ENCODE measurements at regions not wholly inside any gene's neighbourhood (a gene's known extent, or its start where the extent isn't known, plus 50 kb on each side); places are given as distances from the start of the nearest gene placed in this dataset.

DNA sequence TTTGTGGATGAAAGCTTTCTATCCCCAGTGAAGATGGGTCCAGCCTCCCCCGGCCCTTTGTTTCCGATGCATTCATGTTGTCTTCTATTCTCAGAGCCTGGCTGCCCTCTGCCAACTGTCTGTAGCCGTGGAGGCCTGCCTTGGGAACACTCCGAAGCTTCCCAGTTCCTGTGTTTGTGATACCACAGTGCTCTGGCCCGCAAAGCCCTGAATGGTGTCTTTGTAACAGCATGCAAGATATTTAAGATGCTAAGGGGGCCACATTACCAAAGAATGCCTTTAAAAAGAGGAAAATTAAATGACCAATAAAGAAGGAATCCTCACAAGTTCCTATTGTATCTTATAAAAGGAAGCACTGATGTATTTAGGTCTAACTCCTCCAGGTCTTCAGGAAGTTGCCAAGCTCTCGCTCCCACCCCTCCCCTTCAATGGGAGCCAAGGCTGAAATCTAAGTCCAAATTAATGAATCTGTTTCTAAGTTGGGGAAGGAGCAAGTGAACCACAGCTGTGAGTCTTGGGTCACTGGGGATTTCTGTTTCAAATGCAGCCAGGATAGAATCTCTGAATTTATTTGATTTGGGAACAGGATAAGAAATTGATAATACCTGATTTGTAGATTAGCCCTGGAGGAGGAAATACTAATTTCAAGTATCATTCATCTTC is 596.1 kb downstream of the QKI start:
- no peak for TF ChIP-seq CTCF (IDR thresholded peaks at IDR 0.05; ENCODE audit: control extremely low read depth, extremely low read depth, low read depth, missing control alignments)

DNA sequence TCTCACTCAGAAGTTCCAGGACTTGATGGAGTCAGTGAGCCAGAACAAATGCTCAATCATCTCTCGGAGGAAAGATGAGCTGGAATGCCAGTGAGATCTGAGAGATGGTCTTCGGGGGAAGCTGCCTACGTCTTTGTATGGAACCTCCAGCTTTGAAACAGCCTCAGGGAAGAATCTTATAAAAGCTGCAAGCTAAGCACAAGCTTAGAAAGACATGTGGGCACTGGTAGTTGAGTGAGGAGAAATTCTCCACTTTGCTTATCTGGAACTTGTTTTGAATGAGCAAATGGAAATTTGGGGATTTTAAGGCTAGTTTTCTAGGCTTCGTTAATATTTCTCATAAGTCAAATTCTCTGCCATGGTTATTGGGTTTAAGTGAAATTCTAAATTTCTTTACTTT is 594.4 kb downstream of the QKI start:
- DNase-seq (ENCODE audit: extremely low spot score): no peak
- ChIA-PET POLR2A (no interaction called here), CTCF (interaction anchor here (0.6 to 1.5 kb wide), 4 partner anchors 16 to 45 kb away, joined by 3 to 4 read pairs (median 3); no protein-coding TSS in a partner anchor)
- no peak for TF ChIP-seq CTCF (IDR thresholded peaks at IDR 0.05; ENCODE audit: control extremely low read depth, extremely low read depth, low read depth, missing control alignments)

More for the DNA sequence above, 596.1 kb downstream of the QKI start:
- no peak for DNase-seq (ENCODE audit: extremely low spot score)
- ChIA-PET CTCF (no interaction called here), POLR2A (no interaction called here)

- no peak for TF ChIP-seq CTCF (IDR thresholded peaks at IDR 0.05; ENCODE audit: control extremely low read depth, extremely low read depth, low read depth, missing control alignments)
- ChIA-PET POLR2A (no interaction called here), CTCF (interaction anchor here (1.4 to 1.5 kb wide), 2 partner anchors 17 to 19 kb away, joined by 3 read pairs; no protein-coding TSS in a partner anchor)
- DNase-seq (ENCODE audit: extremely low spot score): no peak
These were observed 593.4 kb downstream of the QKI start for GRCh38 chr6:164007881-164008280.

DNA sequence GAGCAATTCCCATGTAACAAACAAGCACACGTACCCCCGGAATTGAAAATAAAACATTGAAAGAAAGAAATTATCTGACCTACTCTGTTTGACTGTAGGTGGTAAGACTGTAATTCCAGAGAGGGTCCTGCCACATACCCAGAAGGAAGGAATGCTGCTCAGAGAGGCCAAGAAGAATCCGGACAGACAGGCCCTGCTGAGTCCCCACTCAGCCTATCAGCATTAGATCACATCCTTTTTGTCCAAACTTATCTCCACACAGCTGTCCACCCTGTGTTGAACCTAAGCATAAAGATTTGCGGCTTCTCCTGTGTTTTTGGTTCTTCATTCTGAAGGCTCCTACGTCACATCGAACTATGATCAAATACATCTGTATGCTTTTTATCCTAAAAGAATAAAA is 591.9 kb downstream of the QKI start:
- DNase-seq (ENCODE audit: extremely low spot score): no peak
- POLR2A ChIA-PET: no interaction called here
- TF ChIP-seq CTCF (IDR thresholded peaks at IDR 0.05; ENCODE audit: control extremely low read depth, extremely low read depth, low read depth, missing control alignments): no peak
- CTCF ChIA-PET: no interaction called here

GRCh38 chr6:164005004-164005711 is 590.6 kb downstream of the QKI start:
- CTCF ChIA-PET: no interaction called here
- TF ChIP-seq CTCF (IDR thresholded peaks at IDR 0.05; ENCODE audit: control extremely low read depth, extremely low read depth, low read depth, missing control alignments): no peak
- DNase-seq (ENCODE audit: extremely low spot score): no peak
- POLR2A ChIA-PET: no interaction called here

GRCh38 chr6:164000276-164000675 is 585.8 kb downstream of the QKI start:
- TF ChIP-seq CTCF (IDR thresholded peaks at IDR 0.05; ENCODE audit: control extremely low read depth, extremely low read depth, low read depth, missing control alignments): no peak
- no peak for DNase-seq (ENCODE audit: extremely low spot score)
- POLR2A ChIA-PET: no interaction called here
- CTCF ChIA-PET: interaction anchor here (1.4 kb wide), 1 partner anchor 9 kb away, joined by 3 read pairs; no protein-coding TSS in a partner anchor

Measured in GM10248 (cell line).